HepG2 (cell line): ENCODE measurements at regions not wholly inside any gene's neighbourhood (a gene's known extent, or its start where the extent isn't known, plus 50 kb on each side); places are given as distances from the start of the nearest gene placed in this dataset.

ENCODE experiments used
- ATAC-seq: fragments of 200-7000 bp; cut with Tn5 transposase; 3 replicates; pipeline ENCODE4 v1.9.1; 2020; ENCODE audit warnings: mild to moderate bottlenecking, moderate library complexity
- BruUV-seq: library from RNA; stranded (reverse); fragments of 400-500 nt; replicated peaks from 2 replicates; lab custom pipeline; 2021; lab: Mats Ljungman, UMichigan
- CTCF ChIA-PET: fragments of 300-600 bp; formaldehyde crosslinking; extraction: SDS; loops from one replicate; lab custom pipeline; 2021; ENCODE audit warnings: low total read pairs, inconsistent platforms, low intra/inter-chr PET ratio; lab: Yijun Ruan, JAX
- POLR2A ChIA-PET: fragments of 350-600 bp; sonication (Branson Sonifier 250); formaldehyde crosslinking; loops from one replicate; lab custom pipeline; 2020; ENCODE audit warnings: antibody characterized with exemption, inconsistent platforms; lab: Yijun Ruan, JAX
- DNase-seq: peaks from one replicate; pipeline ENCODE4 v3.0.0-alpha.2; 2015; ENCODE audit warnings: low spot score
- FAIRE-seq: peaks from 3 replicates; lab custom pipeline; 2011; peaks lifted over from hg19 to GRCh38; lab: Jason Lieb, UNC
- H2AFZ ChIP-seq: one replicate; pipeline ENCODE4 v1.6.1; 2011; ENCODE audit warnings: low read length, inconsistent platforms
- H3K27ac ChIP-seq: fragments of 300-600 bp; 3 replicates; pipeline ENCODE4 v1.8.0; 2011; ENCODE audit warnings: mixed run types, mild to moderate bottlenecking, mixed read lengths, low read length, inconsistent platforms; ENCODE audit not compliant: insufficient read depth; ENCODE audit errors: extremely low read length
- H3K27me3 ChIP-seq, 2 experiments: fragments of 200-600 bp in 1 of 2; 2 replicates in 1 of 2; 3 replicates in 1 of 2; pipeline versions ENCODE4 v1.6.0 to v1.8.0; 2011; ENCODE audit warnings: low read length in 2 of 2, mild to moderate bottlenecking in 2 of 2, moderate library complexity in 2 of 2, inconsistent platforms in 1 of 2; ENCODE audit not compliant: insufficient read depth in 2 of 2, control insufficient read depth in 1 of 2
- H3K36me3 ChIP-seq, 2 experiments: fragments of 200-600 bp in 1 of 2; replicated peaks in 1 of 2; 2 replicates in 1 of 2; 3 replicates in 1 of 2; pipeline versions ENCODE4 v1.5.1 to v1.8.0; 2011; ENCODE audit warnings: low read length in 2 of 2, inconsistent platforms in 1 of 2; ENCODE audit not compliant: insufficient read depth in 2 of 2, control insufficient read depth in 1 of 2
- H3K4me1 ChIP-seq: 2 replicates; pipeline ENCODE4 v1.5.1; 2012; ENCODE audit warnings: low read length, inconsistent platforms; ENCODE audit not compliant: insufficient read depth
- H3K4me2 ChIP-seq: 2 replicates; pipeline ENCODE4 v1.6.0; 2011; ENCODE audit warnings: low read depth, low read length, inconsistent platforms
- H3K4me3 ChIP-seq, 3 experiments: fragments of 200-600 bp in 1 of 3; sonication (generic), shearing (Covaris generic) in 1 of 3; replicated peaks in 1 of 3; 2 replicates each; pipeline ENCODE4 v1.5.1; 2011 to 2016; ENCODE audit warnings: low read length in 3 of 3, inconsistent platforms in 2 of 3, low read depth in 2 of 3, mild to moderate bottlenecking in 2 of 3, control low read depth in 1 of 3, mixed read lengths in 1 of 3; ENCODE audit not compliant: insufficient read depth in 1 of 3
- H3K79me2 ChIP-seq: one replicate; pipeline ENCODE4 v1.6.1; 2011; ENCODE audit warnings: low read length, inconsistent platforms; ENCODE audit not compliant: insufficient read depth
- H3K9ac ChIP-seq: 2 replicates; pipeline ENCODE4 v1.6.0; 2011; ENCODE audit warnings: mild to moderate bottlenecking, low read depth, low read length, inconsistent platforms; ENCODE audit not compliant: insufficient read depth
- H3K9me3 ChIP-seq: 2 replicates; pipeline ENCODE4 v1.5.1; 2012; ENCODE audit warnings: mild to moderate bottlenecking, low read length
- H4K20me1 ChIP-seq: 2 replicates; pipeline ENCODE4 v1.6.0; 2011; ENCODE audit warnings: inconsistent platforms, mild to moderate bottlenecking, low read length, moderate library complexity; ENCODE audit not compliant: insufficient read depth
- AGO2 ChIP-seq: fragments of 200-400 bp; formaldehyde crosslinking; optimal IDR thresholded peaks from 2 replicates; pipeline ENCODE3; 2017; ENCODE audit warnings: mild to moderate bottlenecking, low read depth, low read length, moderate library complexity
- BCL3 ChIP-seq: sonication (generic); formaldehyde crosslinking; IDR thresholded peaks from 2 replicates; pipeline ENCODE4 v1.5.1; 2020; ENCODE audit warnings: mild to moderate bottlenecking, missing genetic modification reagents, moderate library complexity
- CEBPB ChIP-seq: IDR thresholded peaks from 2 replicates; pipeline ENCODE4 v1.6.1; 2011; ENCODE audit warnings: low read depth, low read length, improper control_type of control experiment, borderline replicate concordance
- EZH2 ChIP-seq: conservative IDR thresholded peaks from 2 replicates; pipeline ENCODE4 v1.6.1; 2012; ENCODE audit warnings: mild to moderate bottlenecking, low read depth, low read length, moderate library complexity
- KLF15 ChIP-seq: sonication (generic); formaldehyde crosslinking; IDR thresholded peaks from 2 replicates; pipeline ENCODE4 v1.8.1; 2023; ENCODE audit warnings: borderline replicate concordance, mild to moderate bottlenecking, inconsistent platforms, missing genetic modification reagents, mixed read lengths
- KMT2B ChIP-seq: IDR thresholded peaks from 2 replicates; pipeline ENCODE4 v1.6.1; 2016; ENCODE audit warnings: missing genetic modification reagents, missing compliant biosample characterization
- MAFG ChIP-seq: sonication (generic); formaldehyde crosslinking; IDR thresholded peaks from 2 replicates; pipeline ENCODE4 v1.5.1; 2020; ENCODE audit warnings: mild to moderate bottlenecking, missing genetic modification reagents
- MEIS2 ChIP-seq: sonication (generic); formaldehyde crosslinking; IDR thresholded peaks from 2 replicates; pipeline ENCODE4 v1.9.0; 2021; ENCODE audit warnings: mild to moderate bottlenecking, missing genetic modification reagents
- MTA1 ChIP-seq: sonication (generic); formaldehyde crosslinking; IDR thresholded peaks from 2 replicates; pipeline ENCODE4 v1.4.0; 2020; ENCODE audit warnings: missing genetic modification reagents, mild to moderate bottlenecking, borderline replicate concordance
- SMARCC2 ChIP-seq: fragments of 450-650 bp; IDR thresholded peaks from 2 replicates; pipeline ENCODE4 v1.6.1; 2017; ENCODE audit warnings: antibody characterized with exemption, mild to moderate bottlenecking
- ZFY ChIP-seq: sonication (generic); formaldehyde crosslinking; IDR thresholded peaks from 2 replicates; pipeline ENCODE4 v1.4.0; 2020; ENCODE audit warnings: missing genetic modification reagents
- ZNF124 ChIP-seq: sonication (generic); formaldehyde crosslinking; IDR thresholded peaks from 2 replicates; pipeline ENCODE4 v1.4.0; 2020; ENCODE audit warnings: missing genetic modification reagents
- ZNF17 ChIP-seq: sonication (generic); formaldehyde crosslinking; IDR thresholded peaks from 2 replicates; pipeline ENCODE4 v1.5.0; 2020; ENCODE audit warnings: mild to moderate bottlenecking, missing genetic modification reagents
- ZNF335 ChIP-seq: sonication (generic); formaldehyde crosslinking; IDR thresholded peaks from 2 replicates; pipeline ENCODE4 v1.4.0; 2020; ENCODE audit warnings: missing genetic modification reagents
- ZNF33A ChIP-seq: sonication (generic); formaldehyde crosslinking; IDR thresholded peaks from 2 replicates; pipeline ENCODE4 v1.5.1; 2020; ENCODE audit warnings: missing genetic modification reagents, mild to moderate bottlenecking, moderate library complexity, borderline replicate concordance
- ZNF446 ChIP-seq: sonication (generic); formaldehyde crosslinking; IDR thresholded peaks from 2 replicates; pipeline ENCODE4 v1.5.0; 2020; ENCODE audit warnings: mild to moderate bottlenecking, missing genetic modification reagents
- ZNF557 ChIP-seq: sonication (generic); formaldehyde crosslinking; IDR thresholded peaks from 2 replicates; pipeline ENCODE4 v1.4.0; 2020; ENCODE audit warnings: missing genetic modification reagents
- ZNF614 ChIP-seq: IDR thresholded peaks from 2 replicates; pipeline ENCODE4 v1.6.1; 2018; ENCODE audit warnings: missing biosample characterization, missing genetic modification reagents, inconsistent platforms, borderline replicate concordance
- ZNF674 ChIP-seq: sonication (generic); formaldehyde crosslinking; IDR thresholded peaks from 2 replicates; pipeline ENCODE4 v1.5.0; 2020; ENCODE audit warnings: low read depth, mild to moderate bottlenecking, missing genetic modification reagents
- WGBS: methylation state at CpG from one replicate; pipeline ENCODE4 v1.1.6; 2017; ENCODE audit warnings: low lambda C conversion rate; 5-methylcytosine and 5-hydroxymethylcytosine counted together
- in situ Hi-C: cut with HindIII; loops from 2 replicates; pipeline ENCODE4 v1.10.0; 2017; ENCODE audit warnings: low pct_unique_long_range_greater_than_20kb; ENCODE audit not compliant: extremely low pct_ligation_motif_present
- intact Hi-C: fragments of 100-400 bp; cut with micrococcal nuclease; formaldehyde crosslinking; loops from one replicate; pipeline ENCODE4 v1.10.0; 2022; ENCODE audit not compliant: unreplicated experiment
- TF ChIP-seq, protein P1 (sequence below): sonication (generic); formaldehyde crosslinking; IDR thresholded peaks from 2 replicates; pipeline ENCODE4 v1.5.1; 2020; ENCODE audit warnings: missing genetic modification reagents, mild to moderate bottlenecking, borderline replicate concordance

DNA sequence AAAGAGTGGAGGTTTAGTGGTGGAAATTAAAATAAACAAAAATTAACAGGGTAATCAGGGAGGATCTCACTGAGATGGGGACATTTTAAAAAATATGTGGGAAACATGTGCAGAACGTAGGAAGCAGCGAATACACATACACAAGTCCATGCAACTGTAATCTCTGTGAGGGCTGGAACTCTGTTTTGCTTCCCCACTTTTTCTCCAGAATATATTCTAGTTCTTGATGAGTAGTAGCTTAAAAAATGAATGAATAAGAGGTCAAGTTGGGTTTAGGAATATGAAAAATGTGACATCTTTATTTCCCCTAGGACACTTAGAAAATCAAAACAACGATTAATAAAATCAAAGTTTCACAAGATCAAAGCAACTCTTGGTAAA lies 312.2 kb upstream of the ZNF717 start:
- Histone ChIP-seq H3K9ac (no peak overlapping the region), H3K9me3 (no peaks in the 10 kb centered on the region), H4K20me1 (no peaks in the 10 kb centered on the region), H3K4me1 (no peaks in the 10 kb centered on the region), H3K79me2 (no peaks in the 10 kb centered on the region), H2AFZ (no peak overlapping the region), H3K4me3 (no peak overlapping the region), H3K36me3 (no peaks in the 10 kb centered on the region), H3K27ac (no peak overlapping the region), H3K4me2 (no peak overlapping the region), H3K27me3 (no peaks in the 10 kb centered on the region)
- no peak for FAIRE-seq
- no peak for DNase-seq
- POLR2A ChIA-PET, result no interaction called here
- in situ Hi-C loops, result no loop called here
- intact Hi-C loops, result no loop called here
- CTCF ChIA-PET, result no interaction called here
- 0% methylated on average over 3 of the region's 3 CpGs for WGBS
- no peak for TF ChIP-seq EZH2
- TF ChIP-seq ZNF614 (CRISPR knock-in tag), result no peak
- no peak for TF ChIP-seq ZNF446 (CRISPR knock-in tag)
- TF ChIP-seq MEIS2, result no peak
- TF ChIP-seq KLF15, result no peak
- TF ChIP-seq ZFY (CRISPR knock-in tag), result no peak
- TF ChIP-seq, protein P1, sequence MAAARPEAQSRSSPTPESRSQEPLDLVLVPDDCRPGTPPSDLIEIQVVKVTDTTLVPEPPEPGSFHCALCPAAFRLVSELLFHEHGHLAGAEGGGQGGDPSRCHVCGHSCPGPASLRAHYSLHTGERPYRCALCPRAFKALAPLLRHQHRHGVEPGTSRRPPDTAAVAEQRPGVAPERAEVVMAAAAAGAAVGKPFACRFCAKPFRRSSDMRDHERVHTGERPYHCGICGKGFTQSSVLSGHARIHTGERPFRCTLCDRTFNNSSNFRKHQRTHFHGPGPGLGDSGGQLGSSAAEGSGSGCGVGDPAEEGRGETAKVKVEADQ, result no peak
- no peak for TF ChIP-seq SMARCC2
- no peak for TF ChIP-seq MTA1
- TF ChIP-seq ZNF557 (CRISPR knock-in tag), result no peak
- TF ChIP-seq BCL3 (CRISPR knock-in tag), result no peak
- TF ChIP-seq ZNF335, result no peak
- TF ChIP-seq ZNF124 (CRISPR knock-in tag), result no peak
- TF ChIP-seq MAFG (CRISPR knock-in tag), result no peak
- no peak for TF ChIP-seq ZNF33A (CRISPR knock-in tag)
- no peak for TF ChIP-seq ZNF17
- TF ChIP-seq AGO2, result no peak
- TF ChIP-seq ZNF674 (CRISPR knock-in tag), result no peak
- no peak for TF ChIP-seq KMT2B (CRISPR knock-in tag)
- TF ChIP-seq CEBPB, result no peak
- no peak for ATAC-seq
- no TSS peak for BruUV-seq
